Osteoblast (primary cell): ENCODE measurements at regions not wholly inside any gene's neighbourhood (a gene's known extent, or its start where the extent isn't known, plus 50 kb on each side); places are given as distances from the start of the nearest gene placed in this dataset.

Experiments used
- DNase-seq: peaks from one replicate; pipeline ENCODE4 v3.0.0; 2011; ENCODE audit warnings: low spot score, mixed read lengths; ENCODE audit not compliant: insufficient read length; ENCODE audit errors: missing footprints
- H2AFZ ChIP-seq: 2 replicates; pipeline ENCODE4 v1.6.0; 2011; ENCODE audit warnings: mild to moderate bottlenecking, low read length
- H3K27ac ChIP-seq: 2 replicates; pipeline ENCODE4 v1.5.1; 2011; ENCODE audit warnings: mild to moderate bottlenecking, low read depth, low read length, moderate library complexity
- H3K27me3 ChIP-seq: 2 replicates; pipeline ENCODE4 v1.6.0; 2012; ENCODE audit warnings: mild to moderate bottlenecking, control low read depth, inconsistent platforms, low read length, moderate library complexity; ENCODE audit not compliant: insufficient read depth
- H3K36me3 ChIP-seq: 2 replicates; pipeline ENCODE4 v1.5.1; 2011; ENCODE audit warnings: mild to moderate bottlenecking, low read length, control low read depth, moderate library complexity; ENCODE audit not compliant: insufficient read depth
- H3K4me1 ChIP-seq: 2 replicates; pipeline ENCODE4 v1.5.1; 2011; ENCODE audit warnings: mild to moderate bottlenecking, low read length, control low read depth, moderate library complexity; ENCODE audit not compliant: insufficient read depth
- H3K4me2 ChIP-seq: 2 replicates; pipeline ENCODE4 v1.6.0; 2011; ENCODE audit warnings: mild to moderate bottlenecking, low read length; ENCODE audit not compliant: insufficient read depth
- H3K4me3 ChIP-seq: fragments of 200-600 bp; sonication (generic); 3 replicates; pipeline ENCODE4 v1.5.1; 2012; ENCODE audit warnings: mild to moderate bottlenecking, low read length, inconsistent platforms; ENCODE audit not compliant: insufficient read depth
- H3K79me2 ChIP-seq: 2 replicates; pipeline ENCODE4 v1.6.0; 2012; ENCODE audit warnings: mild to moderate bottlenecking, low read length, control low read depth, inconsistent platforms; ENCODE audit not compliant: insufficient read depth
- H3K9me3 ChIP-seq: 2 replicates; pipeline ENCODE4 v1.5.1; 2011; ENCODE audit warnings: low read depth, low read length, control low read depth
- H4K20me1 ChIP-seq: 2 replicates; pipeline ENCODE4 v1.6.0; 2012; ENCODE audit warnings: mild to moderate bottlenecking, low read length, control low read depth; ENCODE audit not compliant: insufficient read depth
- CTCF ChIP-seq: IDR thresholded peaks from 2 replicates; pipeline ENCODE4 v1.5.1; 2011; ENCODE audit warnings: mild to moderate bottlenecking, low read depth, low read length, moderate library complexity; ENCODE audit errors: extremely low read depth

- Histone ChIP-seq H2AFZ (no peak overlapping the region), H3K4me3 (no peak overlapping the region), H4K20me1 (no peaks in the 10 kb centered on the region), H3K79me2 (no peaks in the 10 kb centered on the region), H3K27me3 (no peaks in the 10 kb centered on the region), H3K27ac (no peak overlapping the region), H3K4me2 (no peak overlapping the region), H3K9me3 (no peaks in the 10 kb centered on the region), H3K4me1 (peaks cover 38% of the 10 kb centered on the region), H3K36me3 (no peaks in the 10 kb centered on the region)
- no peak for DNase-seq
- TF ChIP-seq CTCF: no peak
These were observed 236.2 kb downstream of the OSR1 start for GRCh38 chr2:19122220-19122619.

GRCh38 chr2:19120941-19121750, 237.3 kb downstream of the OSR1 start:
- Histone ChIP-seq H2AFZ (peak overlapping the region; percentile 66), H3K4me3 (peak overlapping the region; percentile 51), H3K9me3 (no peaks in the 10 kb centered on the region)

GRCh38 chr2:19120181-19120580, 238.2 kb downstream of the OSR1 start:
- no peak for TF ChIP-seq CTCF
- peaks cover 35% of the 10 kb centered on the region for H3K4me1 ChIP-seq
- H3K79me2 ChIP-seq: no peaks in the 10 kb centered on the region
- H4K20me1 ChIP-seq: no peaks in the 10 kb centered on the region
- H3K4me2 ChIP-seq: no peak overlapping the region
- no peak for DNase-seq
- H3K36me3 ChIP-seq: no peaks in the 10 kb centered on the region
- H3K4me3 ChIP-seq: no peak overlapping the region
- H3K27ac ChIP-seq: no peak overlapping the region
- H2AFZ ChIP-seq: no peak overlapping the region
- H3K9me3 ChIP-seq: no peaks in the 10 kb centered on the region
- H3K27me3 ChIP-seq: no peaks in the 10 kb centered on the region

More at GRCh38 chr2:19120941-19121750, 237.3 kb downstream of the OSR1 start:
- Histone ChIP-seq H3K4me1 (peaks cover 38% of the 10 kb centered on the region), H4K20me1 (no peaks in the 10 kb centered on the region), H3K79me2 (no peaks in the 10 kb centered on the region), H3K4me2 (peak overlapping the region; percentile 84), H3K36me3 (no peaks in the 10 kb centered on the region), H3K27me3 (no peaks in the 10 kb centered on the region), H3K27ac (peak overlapping the region; percentile 82)
- peak; percentile 87 for DNase-seq
- no peak for TF ChIP-seq CTCF

- no peak overlapping the region for H2AFZ ChIP-seq
- no peaks in the 10 kb centered on the region for H3K9me3 ChIP-seq
- no peak overlapping the region for H3K4me2 ChIP-seq
- H3K4me1 ChIP-seq: peaks cover 29% of the 10 kb centered on the region
- no peak for TF ChIP-seq CTCF
- no peaks in the 10 kb centered on the region for H3K27me3 ChIP-seq
- no peaks in the 10 kb centered on the region for H4K20me1 ChIP-seq
- H3K79me2 ChIP-seq: no peaks in the 10 kb centered on the region
- no peak for DNase-seq
- H3K27ac ChIP-seq: no peak overlapping the region
- H3K36me3 ChIP-seq: no peaks in the 10 kb centered on the region
- no peak overlapping the region for H3K4me3 ChIP-seq
These were observed 239.0 kb downstream of the OSR1 start for GRCh38 chr2:19119326-19120001.
